RWPE1 (cell line): ENCODE measurements at regions not wholly inside any gene's neighbourhood (a gene's known extent, or its start where the extent isn't known, plus 50 kb on each side); places are given as distances from the start of the nearest gene placed in this dataset.

Experiments
- CTCF ChIA-PET: fragments of 350-600 bp; sonication (Branson Sonifier 250); formaldehyde crosslinking; extraction: SDS; loops from one replicate; lab custom pipeline; 2021; lab: Yijun Ruan, JAX
- POLR2A ChIA-PET: fragments of 400-600 bp; formaldehyde crosslinking; extraction: SDS; loops from one replicate; lab custom pipeline; 2020; ENCODE audit warnings: antibody characterized with exemption; ENCODE audit not compliant: low non-redundant PET; lab: Yijun Ruan, JAX
- DNase-seq: peaks from one replicate; pipeline ENCODE4 v3.0.0; 2012; ENCODE audit warnings: low spot score
- H3K27ac ChIP-seq: fragments of 450-650 bp; 2 replicates; pipeline ENCODE4 v1.5.1; 2017
- TF ChIP-seq, protein P1 (sequence below): fragments of 450-650 bp; conservative IDR thresholded peaks from 2 replicates; pipeline ENCODE4 v1.5.1; 2017; ENCODE audit warnings: low read depth, mild to moderate bottlenecking

DNA sequence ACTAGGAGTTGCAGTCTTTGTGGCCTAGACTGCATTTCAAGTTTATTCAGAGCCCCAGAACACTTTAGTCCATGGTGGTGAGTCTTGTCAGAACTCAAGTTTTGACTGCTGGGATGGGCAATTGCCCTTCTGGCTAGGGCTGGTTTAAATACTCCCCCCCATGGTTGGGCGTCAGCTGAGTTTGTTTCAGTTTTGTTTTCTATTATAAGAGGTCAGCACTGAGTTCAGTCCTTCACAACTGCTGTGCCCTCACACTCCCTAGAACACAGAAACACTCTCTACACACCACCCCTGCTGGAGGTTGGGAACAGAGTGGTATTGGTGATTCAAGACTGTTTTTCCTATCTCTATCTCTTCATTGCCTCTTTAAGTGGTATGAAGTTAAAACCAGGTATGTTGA lies 217.0 kb downstream of the GUCY2F start:
- CTCF ChIA-PET: no interaction called here
- TF ChIP-seq, protein P1, sequence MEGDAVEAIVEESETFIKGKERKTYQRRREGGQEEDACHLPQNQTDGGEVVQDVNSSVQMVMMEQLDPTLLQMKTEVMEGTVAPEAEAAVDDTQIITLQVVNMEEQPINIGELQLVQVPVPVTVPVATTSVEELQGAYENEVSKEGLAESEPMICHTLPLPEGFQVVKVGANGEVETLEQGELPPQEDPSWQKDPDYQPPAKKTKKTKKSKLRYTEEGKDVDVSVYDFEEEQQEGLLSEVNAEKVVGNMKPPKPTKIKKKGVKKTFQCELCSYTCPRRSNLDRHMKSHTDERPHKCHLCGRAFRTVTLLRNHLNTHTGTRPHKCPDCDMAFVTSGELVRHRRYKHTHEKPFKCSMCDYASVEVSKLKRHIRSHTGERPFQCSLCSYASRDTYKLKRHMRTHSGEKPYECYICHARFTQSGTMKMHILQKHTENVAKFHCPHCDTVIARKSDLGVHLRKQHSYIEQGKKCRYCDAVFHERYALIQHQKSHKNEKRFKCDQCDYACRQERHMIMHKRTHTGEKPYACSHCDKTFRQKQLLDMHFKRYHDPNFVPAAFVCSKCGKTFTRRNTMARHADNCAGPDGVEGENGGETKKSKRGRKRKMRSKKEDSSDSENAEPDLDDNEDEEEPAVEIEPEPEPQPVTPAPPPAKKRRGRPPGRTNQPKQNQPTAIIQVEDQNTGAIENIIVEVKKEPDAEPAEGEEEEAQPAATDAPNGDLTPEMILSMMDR: no peak
- DNase-seq: no peak
- H3K27ac ChIP-seq: no peak overlapping the region
- POLR2A ChIA-PET: no interaction called here

DNA sequence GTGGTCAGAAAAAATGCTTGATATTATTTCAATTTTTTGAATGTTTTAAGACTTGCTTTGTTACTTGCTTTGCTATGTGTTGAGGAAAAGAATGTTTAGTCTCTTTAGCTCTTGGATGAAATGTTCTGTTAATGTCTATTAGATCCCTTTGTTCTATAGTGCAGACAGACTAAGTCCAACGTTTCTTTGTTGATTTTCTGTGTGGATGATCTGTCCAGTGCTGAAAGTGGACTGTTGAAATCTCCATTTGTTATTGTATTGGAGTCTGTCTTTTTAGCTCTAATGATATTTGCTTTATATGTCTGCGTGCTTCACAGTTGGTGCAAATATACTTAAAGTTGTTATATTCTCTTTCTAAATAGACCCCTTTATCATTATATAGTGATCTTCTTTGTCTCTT lies 220.6 kb downstream of the GUCY2F start:
- DNase-seq: no peak
- POLR2A ChIA-PET: no interaction called here
- H3K27ac ChIP-seq: no peak overlapping the region
- CTCF ChIA-PET: no interaction called here
- TF ChIP-seq, protein P1: no peak

DNA sequence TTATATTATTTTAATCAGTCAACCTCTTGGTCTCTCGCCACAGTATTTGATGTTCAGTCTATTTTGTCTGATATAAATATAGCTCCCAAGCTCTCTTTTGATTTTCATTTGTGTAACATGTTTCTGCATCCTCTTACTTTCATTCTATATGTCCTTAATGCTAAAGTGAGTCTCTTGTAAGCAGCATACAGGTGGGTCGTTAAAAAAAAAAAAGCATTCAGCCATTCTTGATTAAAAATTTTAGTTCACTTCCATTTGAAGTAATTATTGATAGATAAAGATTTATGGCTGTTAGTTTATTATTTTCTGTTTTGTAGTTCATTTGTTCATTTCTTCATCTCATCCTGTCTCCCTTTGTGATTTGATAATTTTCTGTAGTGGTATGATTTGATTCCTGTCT lies 229.1 kb downstream of the GUCY2F start:
- H3K27ac ChIP-seq: no peak overlapping the region
- TF ChIP-seq, protein P1: no peak
- DNase-seq: no peak
- CTCF ChIA-PET: no interaction called here
- POLR2A ChIA-PET: no interaction called here

DNA sequence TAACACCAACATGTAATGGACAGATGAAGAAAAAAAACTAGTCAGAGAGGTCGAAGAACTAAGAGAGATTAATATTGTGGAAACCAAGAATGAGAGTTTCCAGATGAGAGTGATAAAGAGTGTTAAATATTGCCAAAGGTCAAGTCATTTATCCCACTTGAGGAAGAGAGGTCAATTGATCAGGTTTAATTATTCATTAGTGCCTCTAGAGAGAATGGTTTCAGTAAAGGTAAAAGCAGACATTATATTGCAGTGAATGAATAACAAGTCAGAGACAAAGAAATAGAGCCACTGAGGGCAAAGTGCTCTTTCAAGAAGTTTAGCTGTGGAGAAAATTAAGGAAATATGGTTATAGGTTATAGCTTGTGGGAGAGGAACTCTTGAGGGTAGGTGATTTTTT lies 263.1 kb downstream of the GUCY2F start:
- POLR2A ChIA-PET: no interaction called here
- CTCF ChIA-PET: no interaction called here
- no peak for DNase-seq
- TF ChIP-seq, protein P1: no peak
- H3K27ac ChIP-seq: no peak overlapping the region

DNA sequence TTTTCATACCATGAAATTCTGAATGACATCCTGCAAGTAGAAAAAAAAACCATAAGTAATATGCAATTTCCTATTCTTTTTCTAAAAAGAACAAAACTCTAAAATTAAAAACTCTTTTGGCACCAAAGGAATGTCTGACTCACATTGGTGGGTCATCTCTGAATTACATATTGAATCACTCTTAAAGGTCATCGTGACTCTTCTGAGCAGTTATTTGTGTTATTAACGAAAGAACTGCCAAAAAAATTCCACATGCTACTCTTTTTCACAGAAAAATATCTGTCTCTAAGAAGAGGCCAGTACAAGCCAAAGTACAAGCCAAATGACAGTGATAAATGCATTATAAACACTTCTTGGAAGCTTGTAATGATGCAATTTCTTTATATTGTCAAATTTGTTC lies 282.2 kb downstream of the GUCY2F start:
- H3K27ac ChIP-seq: no peak overlapping the region
- TF ChIP-seq, protein P1: no peak
- POLR2A ChIA-PET: no interaction called here
- DNase-seq: peak; percentile 4
- CTCF ChIA-PET: interaction anchor here (0.8 kb wide), 1 partner anchor 185 kb away, joined by 5 read pairs; no protein-coding TSS in a partner anchor

DNA sequence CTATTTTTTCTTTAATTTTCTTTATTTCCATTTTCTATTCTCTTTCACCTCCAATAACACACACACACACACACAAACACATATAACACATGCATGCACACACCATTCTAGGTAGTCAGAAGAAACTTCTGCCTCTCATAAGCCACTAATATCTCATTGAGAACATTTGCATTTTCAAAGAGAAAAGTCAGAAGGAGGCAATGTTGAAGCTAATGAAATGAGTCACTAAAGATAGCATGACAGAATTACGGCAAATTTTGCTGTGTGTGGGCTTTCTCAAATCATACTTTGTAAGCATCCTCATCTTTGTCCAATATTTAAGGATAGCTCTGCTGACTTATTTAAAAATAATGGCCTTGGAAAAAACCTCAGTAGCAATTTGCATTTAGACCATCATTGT lies 291.3 kb downstream of the GUCY2F start:
- CTCF ChIA-PET: no interaction called here
- POLR2A ChIA-PET: no interaction called here
- H3K27ac ChIP-seq: no peak overlapping the region
- no peak for DNase-seq
- TF ChIP-seq, protein P1: no peak
